ENCODE measurements at regions not wholly inside any gene's neighbourhood (a gene's known extent, or its start where the extent isn't known, plus 50 kb on each side); places are given as distances from the start of the nearest gene placed in this dataset.
"Not testable (repeated sequence)": the region's sequence is repeated elsewhere in the genome, so short reads cannot be mapped to it uniquely, and the experiment has no call there.

DNA sequence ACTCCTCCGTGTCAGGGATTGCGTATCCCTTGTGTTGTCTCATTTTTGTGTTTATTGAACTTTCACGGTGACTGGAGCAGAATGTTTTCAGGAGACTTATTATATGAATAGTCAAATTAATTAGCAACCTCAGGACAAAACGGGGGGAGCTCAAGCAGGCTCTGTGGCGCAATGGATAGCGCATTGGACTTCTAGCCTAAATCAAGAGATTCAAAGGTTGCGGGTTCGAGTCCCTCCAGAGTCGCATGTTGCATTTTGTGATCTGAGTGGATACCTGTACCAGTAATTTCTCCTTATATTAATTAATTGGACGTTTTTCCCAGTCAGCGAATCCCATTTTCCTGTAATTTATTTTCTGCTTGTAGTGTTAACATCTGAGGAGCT is 89.1 kb upstream of the ZNF184 start:
- no peak overlapping the region for H3K27ac ChIP-seq (ENCODE audit: low read depth in 1 of 3, low read length in 2 of 3)
- 27 to 36% (median 34%) methylated on average over 11 of the region's 11 CpGs for WGBS, 3 donors
- no peak overlapping the region for H3K4me3 ChIP-seq (ENCODE audit: low read depth in 1 of 3, low read length in 3 of 3)
- no peaks in the 10 kb centered on the region for H3K4me1 ChIP-seq (ENCODE audit: control insufficient read depth in 3 of 3, insufficient read depth in 2 of 3, low read depth in 1 of 3, low read length in 2 of 3)
- H3K27me3 ChIP-seq (ENCODE audit: control insufficient read depth in 3 of 3, insufficient read depth in 3 of 3, low read length in 3 of 3) = peaks cover 0 to 92% (median 47%) of the 10 kb centered on the region in 3 donors
- no peak for DNase-seq
- no peaks in the 10 kb centered on the region for H3K36me3 ChIP-seq (ENCODE audit: control insufficient read depth in 3 of 3, insufficient read depth in 2 of 3, low read depth in 1 of 3, low read length in 3 of 3)
- H3K9me3 ChIP-seq (ENCODE audit: control insufficient read depth in 2 of 2, insufficient read depth in 1 of 2, low read depth in 1 of 2, low read length in 1 of 2) = no peaks in the 10 kb centered on the region
- FAIRE-seq = no peak

DNA sequence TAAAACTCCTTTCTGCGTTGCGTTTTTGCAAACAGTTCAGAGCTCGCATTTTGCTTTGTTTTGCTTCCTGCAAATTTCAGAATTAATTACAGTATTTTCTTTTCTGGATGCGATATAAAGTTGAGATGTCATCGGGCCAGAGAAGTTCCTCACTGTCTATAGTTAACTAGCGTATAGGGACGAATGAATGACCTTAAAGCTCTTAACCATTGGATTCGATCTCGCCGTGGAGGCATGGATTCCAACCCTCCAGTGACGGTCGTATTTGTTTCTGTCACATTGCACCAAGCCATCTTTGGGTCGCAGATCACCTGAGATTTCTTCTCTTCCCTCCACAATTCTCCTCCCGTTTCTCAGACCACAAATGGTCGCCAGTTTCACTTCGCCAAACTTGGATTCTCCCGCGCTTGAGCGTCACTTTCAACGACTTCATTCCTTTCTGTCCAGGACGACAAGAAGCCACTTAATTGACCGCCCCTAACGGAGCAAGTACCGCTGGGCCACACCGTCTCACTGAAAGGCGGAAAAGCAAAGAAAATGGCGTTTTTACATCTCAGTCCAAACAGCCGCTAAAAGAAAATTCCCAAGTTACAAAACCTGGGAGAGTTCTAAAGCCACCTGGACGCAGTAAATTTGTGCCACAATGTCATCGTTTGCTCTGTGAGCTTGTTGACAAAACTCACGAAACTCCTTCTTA is 85.3 kb upstream of the ZNF184 start:
- Histone ChIP-seq H3K4me3 (ENCODE audit: low read depth in 1 of 3, low read length in 3 of 3) (no peak overlapping the region), H3K27ac (ENCODE audit: low read depth in 1 of 3, low read length in 2 of 3) (no peak overlapping the region), H3K36me3 (ENCODE audit: control insufficient read depth in 3 of 3, insufficient read depth in 2 of 3, low read depth in 1 of 3, low read length in 3 of 3) (no peaks in the 10 kb centered on the region), H3K27me3 (ENCODE audit: control insufficient read depth in 3 of 3, insufficient read depth in 3 of 3, low read length in 3 of 3) (peaks cover 6 to 88% (median 44%) of the 10 kb centered on the region in 3 donors), H3K4me1 (ENCODE audit: control insufficient read depth in 3 of 3, insufficient read depth in 2 of 3, low read depth in 1 of 3, low read length in 2 of 3) (no peaks in the 10 kb centered on the region), H3K9me3 (ENCODE audit: control insufficient read depth in 2 of 2, insufficient read depth in 1 of 2, low read depth in 1 of 2, low read length in 1 of 2) (peaks cover 0 to 8% of the 10 kb centered on the region in 2 donors)
- WGBS, 3 donors = 6 to 16% (median 14%) methylated on average over 31 of the region's 31 CpGs
- DNase-seq (no peak), FAIRE-seq (no peak)

- Histone ChIP-seq H3K9me3 (ENCODE audit: control insufficient read depth in 2 of 2, insufficient read depth in 1 of 2, low read depth in 1 of 2, low read length in 1 of 2) (peaks cover 0 to 8% of the 10 kb centered on the region in 2 donors), H3K27me3 (ENCODE audit: control insufficient read depth in 3 of 3, insufficient read depth in 3 of 3, low read length in 3 of 3) (peaks cover 6 to 82% (median 40%) of the 10 kb centered on the region in 3 donors), H3K27ac (ENCODE audit: low read depth in 1 of 3, low read length in 2 of 3) (no peak overlapping the region), H3K4me3 (ENCODE audit: low read depth in 1 of 3, low read length in 3 of 3) (no peak overlapping the region), H3K36me3 (ENCODE audit: control insufficient read depth in 3 of 3, insufficient read depth in 2 of 3, low read depth in 1 of 3, low read length in 3 of 3) (no peaks in the 10 kb centered on the region), H3K4me1 (ENCODE audit: control insufficient read depth in 3 of 3, insufficient read depth in 2 of 3, low read depth in 1 of 3, low read length in 2 of 3) (no peaks in the 10 kb centered on the region)
- WGBS, 3 donors = 25 to 32% (median 28%) methylated on average over 4 of the region's 4 CpGs
- FAIRE-seq (no peak), DNase-seq (no peak)
Observed at GRCh38 chr6:27556406-27556805, 83.5 kb upstream of the ZNF184 start.

- 7 to 16% (median 11%) methylated on average over 23 of the region's 23 CpGs for WGBS, 3 donors
- no peak overlapping the region for H3K4me3 ChIP-seq (ENCODE audit: low read depth in 1 of 3, low read length in 3 of 3)
- FAIRE-seq (no peak), DNase-seq (no peak)
- no peaks in the 10 kb centered on the region for H3K4me1 ChIP-seq (ENCODE audit: control insufficient read depth in 3 of 3, insufficient read depth in 2 of 3, low read depth in 1 of 3, low read length in 2 of 3)
- no peaks in the 10 kb centered on the region for H3K36me3 ChIP-seq (ENCODE audit: control insufficient read depth in 3 of 3, insufficient read depth in 2 of 3, low read depth in 1 of 3, low read length in 3 of 3)
- H3K27ac ChIP-seq (ENCODE audit: low read depth in 1 of 3, low read length in 2 of 3) = no peak overlapping the region
- peaks cover 0 to 8% of the 10 kb centered on the region in 2 donors for H3K9me3 ChIP-seq (ENCODE audit: control insufficient read depth in 2 of 2, insufficient read depth in 1 of 2, low read depth in 1 of 2, low read length in 1 of 2)
- peaks cover 6 to 59% (median 26%) of the 10 kb centered on the region in 3 donors for H3K27me3 ChIP-seq (ENCODE audit: control insufficient read depth in 3 of 3, insufficient read depth in 3 of 3, low read length in 3 of 3)
Observed at GRCh38 chr6:27553123-27553904, 80.4 kb upstream of the ZNF184 start.

- DNase-seq = no peak
- H3K27me3 ChIP-seq (ENCODE audit: control insufficient read depth in 3 of 3, insufficient read depth in 3 of 3, low read length in 3 of 3) = peaks cover 4 to 59% (median 27%) of the 10 kb centered on the region in 3 donors
- H3K36me3 ChIP-seq (ENCODE audit: control insufficient read depth in 3 of 3, insufficient read depth in 2 of 3, low read depth in 1 of 3, low read length in 3 of 3) = no peaks in the 10 kb centered on the region
- H3K27ac ChIP-seq (ENCODE audit: low read depth in 1 of 3, low read length in 2 of 3) = no peak overlapping the region
- no peak overlapping the region for H3K4me3 ChIP-seq (ENCODE audit: low read depth in 1 of 3, low read length in 3 of 3)
- H3K9me3 ChIP-seq (ENCODE audit: control insufficient read depth in 2 of 2, insufficient read depth in 1 of 2, low read depth in 1 of 2, low read length in 1 of 2) = peaks cover 0 to 8% of the 10 kb centered on the region in 2 donors
- no peaks in the 10 kb centered on the region for H3K4me1 ChIP-seq (ENCODE audit: control insufficient read depth in 3 of 3, insufficient read depth in 2 of 3, low read depth in 1 of 3, low read length in 2 of 3)
- WGBS, 3 donors = 85 to 87% (median 86%) methylated on average over 2 of the region's 2 CpGs
- no peak for FAIRE-seq
Observed at GRCh38 chr6:27551607-27552006, 78.7 kb upstream of the ZNF184 start.

DNA sequence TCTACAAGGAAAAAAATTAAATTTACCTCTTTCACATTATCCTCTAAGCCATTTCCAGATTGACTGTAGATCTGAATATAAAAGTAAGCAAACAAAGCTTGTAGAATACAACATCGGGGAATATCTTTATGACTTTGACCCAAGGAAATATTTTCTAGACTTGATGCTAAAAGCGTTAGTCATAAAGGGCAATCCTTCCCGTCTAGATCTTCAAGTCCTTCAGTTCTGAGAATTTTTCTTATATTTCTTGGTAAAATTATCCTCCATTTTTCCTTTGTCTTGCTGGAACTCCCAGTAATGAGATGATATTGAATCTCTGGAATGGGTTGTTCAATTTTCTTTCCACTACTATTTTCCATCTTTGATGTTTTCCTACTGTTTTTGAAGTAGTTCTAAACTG is 77.8 kb upstream of the ZNF184 start:
- no peak overlapping the region for H3K4me3 ChIP-seq (ENCODE audit: low read depth in 1 of 3, low read length in 3 of 3)
- H3K27me3 ChIP-seq (ENCODE audit: control insufficient read depth in 3 of 3, insufficient read depth in 3 of 3, low read length in 3 of 3) = peaks cover 0 to 58% (median 32%) of the 10 kb centered on the region in 3 donors
- peaks cover 0 to 8% of the 10 kb centered on the region in 2 donors for H3K9me3 ChIP-seq (ENCODE audit: control insufficient read depth in 2 of 2, insufficient read depth in 1 of 2, low read depth in 1 of 2, low read length in 1 of 2)
- DNase-seq (no peak), FAIRE-seq (no peak)
- 47 to 75% (median 66%) methylated on average over 3 of the region's 3 CpGs for WGBS, 3 donors
- H3K27ac ChIP-seq (ENCODE audit: low read depth in 1 of 3, low read length in 2 of 3) = no peak overlapping the region
- no peaks in the 10 kb centered on the region for H3K4me1 ChIP-seq (ENCODE audit: control insufficient read depth in 3 of 3, insufficient read depth in 2 of 3, low read depth in 1 of 3, low read length in 2 of 3)
- no peaks in the 10 kb centered on the region for H3K36me3 ChIP-seq (ENCODE audit: control insufficient read depth in 3 of 3, insufficient read depth in 2 of 3, low read depth in 1 of 3, low read length in 3 of 3)

DNA sequence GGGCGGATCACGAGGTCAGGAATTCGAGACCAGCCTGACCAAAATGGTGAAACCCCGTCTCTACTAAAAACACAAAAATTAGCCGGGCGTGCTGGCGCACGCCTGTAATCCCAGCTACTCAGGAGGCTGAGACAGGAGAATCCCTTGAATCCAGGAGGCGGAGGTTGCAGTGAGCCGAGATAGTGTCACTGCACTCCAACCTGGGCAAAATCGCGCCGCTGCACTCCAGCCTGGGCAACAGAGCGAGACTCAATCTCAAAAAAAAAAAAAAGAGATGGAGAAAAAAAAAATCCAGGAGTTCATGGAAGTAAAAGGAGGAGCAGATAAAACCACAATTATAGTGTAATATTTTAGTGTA is 76.3 kb upstream of the ZNF184 start:
- WGBS, 3 donors = 85 to 94% (median 87%) methylated on average over 14 of the region's 14 CpGs
- H3K36me3 ChIP-seq (ENCODE audit: control insufficient read depth in 3 of 3, insufficient read depth in 2 of 3, low read depth in 1 of 3, low read length in 3 of 3); DNase-seq; H3K9me3 ChIP-seq (ENCODE audit: control insufficient read depth in 2 of 2, insufficient read depth in 1 of 2, low read depth in 1 of 2, low read length in 1 of 2); FAIRE-seq; H3K4me3 ChIP-seq (ENCODE audit: low read depth in 1 of 3, low read length in 3 of 3); H3K27ac ChIP-seq (ENCODE audit: low read depth in 1 of 3, low read length in 2 of 3); H3K4me1 ChIP-seq (ENCODE audit: control insufficient read depth in 3 of 3, insufficient read depth in 2 of 3, low read depth in 1 of 3, low read length in 2 of 3): not testable (repeated sequence)
- peaks cover 0 to 64% (median 35%) of the 10 kb centered on the region in 3 donors for H3K27me3 ChIP-seq (ENCODE audit: control insufficient read depth in 3 of 3, insufficient read depth in 3 of 3, low read length in 3 of 3)

GRCh38 chr6:27547157-27548075 is 74.5 kb upstream of the ZNF184 start:
- Histone ChIP-seq H3K4me3 (ENCODE audit: low read depth in 1 of 3, low read length in 3 of 3) (no peak overlapping the region), H3K4me1 (ENCODE audit: control insufficient read depth in 3 of 3, insufficient read depth in 2 of 3, low read depth in 1 of 3, low read length in 2 of 3) (no peaks in the 10 kb centered on the region), H3K27ac (ENCODE audit: low read depth in 1 of 3, low read length in 2 of 3) (no peak overlapping the region), H3K36me3 (ENCODE audit: control insufficient read depth in 3 of 3, insufficient read depth in 2 of 3, low read depth in 1 of 3, low read length in 3 of 3) (no peaks in the 10 kb centered on the region), H3K27me3 (ENCODE audit: control insufficient read depth in 3 of 3, insufficient read depth in 3 of 3, low read length in 3 of 3) (peaks cover 0 to 64% (median 39%) of the 10 kb centered on the region in 3 donors), H3K9me3 (ENCODE audit: control insufficient read depth in 2 of 2, insufficient read depth in 1 of 2, low read depth in 1 of 2, low read length in 1 of 2) (peaks cover 0 to 4% of the 10 kb centered on the region in 2 donors)
- FAIRE-seq (no peak), DNase-seq (no peak)
- WGBS, 3 donors = 20 to 29% (median 28%) methylated on average over 23 of the region's 23 CpGs

Measured in small intestine (tissue), 7 donors.